H1 (cell line): ENCODE measurements at regions not wholly inside any gene's neighbourhood (a gene's known extent, or its start where the extent isn't known, plus 50 kb on each side); places are given as distances from the start of the nearest gene placed in this dataset.

ENCODE experiments used
- CTCF ChIA-PET: fragments of 300-600 bp; sonication (Branson Sonifier 250); formaldehyde crosslinking; loops from one replicate; lab custom pipeline; 2021; ENCODE audit not compliant: partially characterized antibody; lab: Charles Lee
- POLR2A ChIA-PET: fragments of 300-600 bp; sonication (Branson Sonifier 250); formaldehyde crosslinking; loops from one replicate; lab custom pipeline; 2021; ENCODE audit warnings: inconsistent platforms; ENCODE audit not compliant: partially characterized antibody; lab: Charles Lee
- DNase-seq, 2 experiments: peaks; one replicate each; pipeline versions ENCODE4 v3.0.0 to v3.0.0-alpha.2; 2010 to 2022; ENCODE audit warnings: low spot score in 2 of 2, low read depth in 1 of 2, mixed read lengths in 1 of 2
- FAIRE-seq: peaks from 2 replicates; lab custom pipeline; 2011; peaks lifted over from hg19 to GRCh38; lab: Jason Lieb, UNC
- H2AFZ ChIP-seq: 2 replicates; pipeline ENCODE4 v1.8.1; 2012; ENCODE audit warnings: low read length, inconsistent platforms
- H2AK5ac ChIP-seq: 2 replicates; pipeline ENCODE4 v1.6.1; 2013; ENCODE audit warnings: low read depth, low read length
- H2BK120ac ChIP-seq: replicated peaks from 2 replicates; pipeline ENCODE3; 2013; ENCODE audit warnings: low read depth, low read length, inconsistent platforms
- H2BK12ac ChIP-seq: 2 replicates; pipeline ENCODE4 v1.6.1; 2013; ENCODE audit warnings: low read depth, low read length
- H2BK15ac ChIP-seq: 2 replicates; pipeline ENCODE4 v1.6.1; 2013; ENCODE audit warnings: low read length
- H2BK20ac ChIP-seq: 2 replicates; pipeline ENCODE4 v1.6.1; 2013; ENCODE audit warnings: low read length
- H2BK5ac ChIP-seq: 2 replicates; pipeline ENCODE4 v1.6.1; 2013; ENCODE audit warnings: low read depth, low read length
- H3K14ac ChIP-seq: 2 replicates; pipeline ENCODE4 v1.6.1; 2013; ENCODE audit warnings: inconsistent platforms; ENCODE audit not compliant: insufficient read length
- H3K18ac ChIP-seq: 2 replicates; pipeline ENCODE4 v1.6.1; 2013; ENCODE audit warnings: low read length; ENCODE audit errors: extremely low read depth
- H3K23ac ChIP-seq: 2 replicates; pipeline ENCODE4 v1.6.1; 2013; ENCODE audit warnings: inconsistent platforms; ENCODE audit not compliant: insufficient read length
- H3K23me2 ChIP-seq: 2 replicates; pipeline ENCODE4 v1.6.1; 2013; ENCODE audit warnings: low read depth, low read length
- H3K27ac ChIP-seq: 2 replicates; pipeline ENCODE4 v1.6.1; 2011; ENCODE audit warnings: low read depth, low read length, inconsistent platforms
- H3K27me3 ChIP-seq, 4 experiments: replicated peaks in 1 of 4; 1 replicate in 1 of 4; 2 replicates in 3 of 4; pipeline versions ENCODE4 v1.6.1 to v1.8.1; 2011 to 2013; ENCODE audit warnings: low read length in 3 of 4, mild to moderate bottlenecking in 3 of 4, inconsistent platforms in 2 of 4, mixed read lengths in 2 of 4, moderate library complexity in 1 of 4; ENCODE audit not compliant: control insufficient read depth in 3 of 4, insufficient read depth in 3 of 4; ENCODE audit errors: extremely low read depth in 1 of 4
- H3K36me3 ChIP-seq, 4 experiments: 2 replicates each; pipeline versions ENCODE4 v1.6.1 to v1.8.1; 2011 to 2013; ENCODE audit warnings: mild to moderate bottlenecking in 4 of 4, low read length in 3 of 4, moderate library complexity in 2 of 4, control low read depth in 1 of 4, inconsistent platforms in 1 of 4; ENCODE audit not compliant: insufficient read depth in 4 of 4, control insufficient read depth in 2 of 4
- H3K4ac ChIP-seq: replicated peaks from 2 replicates; pipeline ENCODE3; 2013; ENCODE audit warnings: low read length, low read depth, mixed read lengths, inconsistent platforms; ENCODE audit not compliant: insufficient read length
- H3K4me1 ChIP-seq, 4 experiments: replicated peaks in 1 of 4; 1 replicate in 1 of 4; 2 replicates in 3 of 4; pipeline versions ENCODE4 v1.6.1 to v1.8.1; 2011 to 2013; ENCODE audit warnings: low read length in 3 of 4, inconsistent platforms in 2 of 4, mixed read lengths in 1 of 4; ENCODE audit not compliant: insufficient read depth in 4 of 4, control insufficient read depth in 3 of 4
- H3K4me2 ChIP-seq, 2 experiments: 2 replicates each; pipeline versions ENCODE4 v1.6.1 to v1.8.1; 2011 to 2013; ENCODE audit warnings: low read depth in 2 of 2, low read length in 2 of 2, control low read depth in 1 of 2, inconsistent platforms in 1 of 2, mild to moderate bottlenecking in 1 of 2; ENCODE audit not compliant: insufficient read depth in 1 of 2
- H3K4me3 ChIP-seq, 4 experiments: fragments of 200-600, 300-600 bp in 1 of 4; sonication (generic), shearing (Covaris generic), sonication (Bioruptor Twin) in 1 of 4; 2 replicates each; pipeline versions ENCODE4 v1.5.1 to v1.8.1; 2011 to 2016; ENCODE audit warnings: low read length in 4 of 4, low read depth in 3 of 4, control low read depth in 2 of 4, inconsistent platforms in 2 of 4, mild to moderate bottlenecking in 2 of 4, mixed read lengths in 1 of 4, moderate library complexity in 1 of 4; ENCODE audit not compliant: insufficient read depth in 2 of 4; ENCODE audit errors: extremely low read depth in 1 of 4
- H3K56ac ChIP-seq: replicated peaks from 2 replicates; pipeline ENCODE3; 2013; ENCODE audit warnings: low read depth, mild to moderate bottlenecking, mixed read lengths, low read length, inconsistent platforms; ENCODE audit not compliant: insufficient read length
- H3K79me1 ChIP-seq: 2 replicates; pipeline ENCODE4 v1.6.1; 2013; ENCODE audit warnings: low read depth, low read length, control low read depth
- H3K79me2 ChIP-seq, 2 experiments: 2 replicates each; pipeline versions ENCODE4 v1.6.1 to v1.8.1; 2012 to 2013; ENCODE audit warnings: low read length in 2 of 2, mild to moderate bottlenecking in 2 of 2, inconsistent platforms in 1 of 2; ENCODE audit not compliant: insufficient read depth in 2 of 2, control insufficient read depth in 1 of 2
- H3K9ac ChIP-seq, 4 experiments: replicated peaks in 1 of 4; 1 replicate in 1 of 4; 2 replicates in 3 of 4; pipeline versions ENCODE4 v1.6.1 to v1.8.1; 2011 to 2013; ENCODE audit warnings: low read depth in 3 of 4, low read length in 3 of 4, control low read depth in 2 of 4, mild to moderate bottlenecking in 2 of 4, moderate library complexity in 2 of 4, inconsistent platforms in 1 of 4; ENCODE audit errors: extremely low read depth in 1 of 4
- H3K9me3 ChIP-seq, 2 experiments: 2 replicates each; pipeline versions ENCODE4 v1.6.1 to v1.8.1; 2012 to 2013; ENCODE audit warnings: mild to moderate bottlenecking in 2 of 2, moderate library complexity in 2 of 2, control low read depth in 1 of 2, inconsistent platforms in 1 of 2, low read depth in 1 of 2, low read length in 1 of 2, mixed read lengths in 1 of 2; ENCODE audit not compliant: insufficient read depth in 2 of 2
- H4K20me1 ChIP-seq, 2 experiments: replicated peaks in 1 of 2; 2 replicates each; pipeline versions ENCODE3 to v1.8.1; 2011 to 2013; ENCODE audit warnings: inconsistent platforms in 2 of 2, low read length in 2 of 2, mild to moderate bottlenecking in 1 of 2; ENCODE audit not compliant: insufficient read depth in 2 of 2, control insufficient read depth in 1 of 2
- H4K5ac ChIP-seq: 2 replicates; pipeline ENCODE4 v1.6.1; 2013; ENCODE audit warnings: low read length, low read depth, mixed read lengths, inconsistent platforms; ENCODE audit not compliant: insufficient read length
- H4K8ac ChIP-seq: 2 replicates; pipeline ENCODE4 v1.8.0; 2013; ENCODE audit warnings: mild to moderate bottlenecking, moderate library complexity, low read length, inconsistent platforms; ENCODE audit not compliant: insufficient read depth; ENCODE audit errors: extremely low read depth
- H4K91ac ChIP-seq: replicated peaks from 2 replicates; pipeline ENCODE3; 2013; ENCODE audit warnings: low read length, mixed read lengths, inconsistent platforms; ENCODE audit not compliant: insufficient read length
- BRCA1 ChIP-seq: IDR thresholded peaks from 2 replicates; pipeline ENCODE4 v1.6.1; 2012; ENCODE audit warnings: low read depth, low read length, improper control_type of control experiment
- CBX8 ChIP-seq: fragments of 300-800, 300-1000 bp; sonication (generic); IDR thresholded peaks from 2 replicates; pipeline ENCODE4 v1.7.1; 2016; ENCODE audit warnings: low read depth, low read length, borderline replicate concordance
- CREB1 ChIP-seq: IDR thresholded peaks from 2 replicates; pipeline ENCODE4 v1.6.1; 2012; ENCODE audit warnings: inconsistent platforms
- EP300 ChIP-seq, 2 experiments: IDR thresholded peaks; 1 replicate in 1 of 2; 2 replicates in 1 of 2; pipeline ENCODE4 v1.6.1; 2011 to 2012; ENCODE audit warnings: low read depth in 2 of 2, low read length in 2 of 2, mild to moderate bottlenecking in 2 of 2, borderline replicate concordance in 1 of 2, inconsistent platforms in 1 of 2, moderate library complexity in 1 of 2
- JUN ChIP-seq: IDR thresholded peaks from 2 replicates; pipeline ENCODE4 v1.6.1; 2011; ENCODE audit warnings: low read depth, mild to moderate bottlenecking, improper control_type of control experiment, low read length
- JUND ChIP-seq: IDR thresholded peaks from 2 replicates; pipeline ENCODE4 v1.6.1; 2011; ENCODE audit warnings: mild to moderate bottlenecking, improper control_type of control experiment, low read length
- KDM5A ChIP-seq: fragments of 200-600 bp; IDR thresholded peaks from 2 replicates; pipeline ENCODE4 v1.7.1; 2012; ENCODE audit warnings: mild to moderate bottlenecking, low read length, inconsistent platforms, mixed read lengths
- NANOG ChIP-seq: IDR thresholded peaks from 2 replicates; pipeline ENCODE4 v1.6.1; 2011; ENCODE audit warnings: low read length, low read depth, mild to moderate bottlenecking, inconsistent platforms; ENCODE audit not compliant: insufficient read depth, poor library complexity, severe bottlenecking
- PHF8 ChIP-seq: fragments of 200-600 bp; sonication (generic); conservative IDR thresholded peaks from 2 replicates; pipeline ENCODE4 v1.7.1; 2012; ENCODE audit warnings: low read depth, mild to moderate bottlenecking, inconsistent platforms, low read length, moderate library complexity
- SIRT6 ChIP-seq: IDR thresholded peaks from one replicate; pipeline ENCODE4 v1.7.1; 2012; ENCODE audit warnings: low read length, inconsistent platforms
- TBP ChIP-seq: IDR thresholded peaks from 2 replicates; pipeline ENCODE4 v1.6.1; 2011; ENCODE audit warnings: low read depth, low read length, improper control_type of control experiment
- TCF12 ChIP-seq: IDR thresholded peaks from 2 replicates; pipeline ENCODE4 v1.6.1; 2011; ENCODE audit warnings: low read depth, mild to moderate bottlenecking, low read length
- USF2 ChIP-seq: IDR thresholded peaks from 2 replicates; pipeline ENCODE4 v1.6.1; 2011; ENCODE audit warnings: low read length, improper control_type of control experiment
- WGBS, 2 experiments: shearing (Covaris generic) in 1 of 2; methylation state at CpG; one replicate each; pipeline versions ENCODE4 v1.1.6 to v1.1.7; 2013 to 2015; ENCODE audit warnings: low lambda C conversion rate in 2 of 2, mixed read lengths in 2 of 2, inconsistent platforms in 1 of 2, low coverage in 1 of 2, missing lambda C conversion rate in 1 of 2; ENCODE audit not compliant: insufficient replicate concordance in 2 of 2, insufficient coverage in 1 of 2, insufficient read length in 1 of 2; ENCODE audit errors: extremely low coverage in 1 of 2, missing lambda C conversion rate in 1 of 2; 5-methylcytosine and 5-hydroxymethylcytosine counted together

GRCh38 chr16:5762362-5762761 is 664.8 kb upstream of the EEF2KMT start:
- DNase-seq (no peak), FAIRE-seq (no peak)
- Histone ChIP-seq H4K91ac (no peak overlapping the region), H2BK120ac (no peak overlapping the region), H3K56ac (no peak overlapping the region), H3K23me2 (no peaks in the 10 kb centered on the region; the same call in 1 of the 2 replicates), H3K23ac (no peak overlapping the region), H4K8ac (no peak overlapping the region), H3K4me1 (peaks cover 0 to 7% (median 4%) of the 10 kb centered on the region in 4 experiments; a peak in 4 of 7 replicates)
- POLR2A ChIA-PET: no interaction called here
- no peak for TF ChIP-seq KDM5A
- TF ChIP-seq CBX8: no peak
- TF ChIP-seq TCF12: no peak
- no peak for TF ChIP-seq PHF8
- TF ChIP-seq SIRT6: no peak
- TF ChIP-seq BRCA1: no peak
- no peak for TF ChIP-seq JUN
- TF ChIP-seq USF2: no peak
- no peak for TF ChIP-seq EP300 (IDR thresholded peaks at IDR 0.05; ENCODE audit: borderline replicate concordance in 1 of 2, low read depth in 2 of 2, low read length in 2 of 2)
- TF ChIP-seq JUND: no peak
- no peak for TF ChIP-seq CREB1
- TF ChIP-seq NANOG: no peak
- no peak for TF ChIP-seq TBP
- TF ChIP-seq, all 59 proteins: peak for 0
- Histone ChIP-seq H3K79me2 (no peaks in the 10 kb centered on the region), H3K79me1 (no peaks in the 10 kb centered on the region), H2AK5ac (no peak overlapping the region), H3K9me3 (no peaks in the 10 kb centered on the region), H3K18ac (no peak overlapping the region), H4K20me1 (no peaks in the 10 kb centered on the region), H2BK20ac (no peak overlapping the region), H3K9ac (no peak overlapping the region), H4K5ac (no peak overlapping the region), H2AFZ (no peak overlapping the region), H3K14ac (no peak overlapping the region), H2BK5ac (no peak overlapping the region), H3K4ac (no peak overlapping the region), H2BK15ac (no peak overlapping the region), H3K27me3 (no peaks in the 10 kb centered on the region), H3K4me3 (no peak overlapping the region), H3K4me2 (no peak overlapping the region), H3K27ac (no peak overlapping the region), H3K36me3 (no peaks in the 10 kb centered on the region), H2BK12ac (no peak overlapping the region)
- CTCF ChIA-PET: no interaction called here
- 90% methylated on average over 10 of the region's 10 CpGs; no CpG with 5 or more reads in 1 of the 2 experiments for WGBS, 2 experiments
